Spleen (tissue), 7 donors: ENCODE measurements at regions not wholly inside any gene's neighbourhood (a gene's known extent, or its start where the extent isn't known, plus 50 kb on each side); places are given as distances from the start of the nearest gene placed in this dataset.

Experiments
- CTCF ChIP-seq, 11 experiments: fragments of 200-600 bp in 7 of 11; fragments of 450-650 bp in 4 of 11; sonication (generic) in 4 of 11; IDR thresholded peaks in 8 of 11; conservative IDR thresholded peaks in 3 of 11; 1 replicate in 7 of 11; 2 replicates in 4 of 11; pipeline versions ENCODE4 v1.4.0 to v1.8.0; 2016 to 2021; ENCODE audit warnings: antibody characterized with exemption in 11 of 11, inconsistent platforms in 4 of 11, mild to moderate bottlenecking in 1 of 11
- POLR2AphosphoS5 ChIP-seq, 3 donors: sonication (generic); formaldehyde crosslinking; IDR thresholded peaks; one replicate each; pipeline ENCODE4 v1.5.1; 2017; ENCODE audit warnings: antibody characterized with exemption in 3 of 3
- donor health status: DM: no; HTN: no; CAD: no; lungs with moderate emphysema.
- donor health status: DM: no; HTN: no; CAD: no.
- donor health status: DM: no; HTN: no; CAD: no.

- TF ChIP-seq POLR2AphosphoS5 (IDR thresholded peaks at IDR 0.05), result no peak
- TF ChIP-seq CTCF (IDR thresholded peaks at IDR 0.05 in 8 of 11, conservative IDR thresholded peaks at IDR 0.05 in 3 of 11), result no peak
Observed at GRCh38 chr6:47141963-47142362, 99.8 kb upstream of the ADGRF1 start.
